Muscle layer of colon (tissue), 2 donors: ENCODE measurements at regions not wholly inside any gene's neighbourhood (a gene's known extent, or its start where the extent isn't known, plus 50 kb on each side); places are given as distances from the start of the nearest gene placed in this dataset.

Experiments
- H3K27ac ChIP-seq: one replicate; pipeline ENCODE4 v1.7.0; 2013; ENCODE audit warnings: low read depth, mild to moderate bottlenecking, low read length, moderate library complexity
- H3K27me3 ChIP-seq, 2 donors: one replicate each; pipeline ENCODE4 v1.7.0; 2013; ENCODE audit warnings: low read length in 2 of 2, mild to moderate bottlenecking in 2 of 2; ENCODE audit not compliant: insufficient read depth in 2 of 2, control insufficient read depth in 1 of 2
- H3K36me3 ChIP-seq: one replicate; pipeline ENCODE4 v1.7.0; 2013; ENCODE audit warnings: mild to moderate bottlenecking, low read length; ENCODE audit not compliant: insufficient read depth
- H3K4me1 ChIP-seq: one replicate; pipeline ENCODE4 v1.7.0; 2013; ENCODE audit warnings: mild to moderate bottlenecking, low read length; ENCODE audit not compliant: insufficient read depth
- H3K4me3 ChIP-seq, 2 donors: one replicate each; pipeline ENCODE4 v1.7.0; 2013; ENCODE audit warnings: low read length in 2 of 2, low read depth in 1 of 2, mild to moderate bottlenecking in 1 of 2, moderate library complexity in 1 of 2
- H3K9ac ChIP-seq: one replicate; pipeline ENCODE4 v1.7.0; 2013; ENCODE audit warnings: low read length
- H3K9me3 ChIP-seq: one replicate; pipeline ENCODE4 v1.7.0; 2013; ENCODE audit warnings: mild to moderate bottlenecking, low read length
- donor health status: abdominal sarcoma.
- donor health status: Adenocarcinoma of cecum.

GRCh38 chr5:165874851-165875250 lies 2369.4 kb downstream of the MAT2B start:
- H3K36me3 ChIP-seq, result no peaks in the 10 kb centered on the region
- H3K9me3 ChIP-seq, result no peaks in the 10 kb centered on the region
- H3K4me1 ChIP-seq, result no peaks in the 10 kb centered on the region

GRCh38 chr5:165876538-165876937 lies 2371.1 kb downstream of the MAT2B start:
- H3K9me3 ChIP-seq, result no peaks in the 10 kb centered on the region
- H3K9ac ChIP-seq, result no peak overlapping the region

More at GRCh38 chr5:165874851-165875250, 2369.4 kb downstream of the MAT2B start:
- H3K9ac ChIP-seq, result no peak overlapping the region
- H3K27me3 ChIP-seq, result no peaks in the 10 kb centered on the region
- no peak overlapping the region for H3K27ac ChIP-seq
- H3K4me3 ChIP-seq, result no peak overlapping the region

GRCh38 chr5:165877475-165877874 lies 2372.1 kb downstream of the MAT2B start:
- H3K9me3 ChIP-seq, result no peaks in the 10 kb centered on the region
- H3K36me3 ChIP-seq, result no peaks in the 10 kb centered on the region
- H3K4me3 ChIP-seq, result no peak overlapping the region
- H3K27me3 ChIP-seq, result no peaks in the 10 kb centered on the region
- H3K4me1 ChIP-seq, result no peaks in the 10 kb centered on the region
- H3K27ac ChIP-seq, result no peak overlapping the region
- no peak overlapping the region for H3K9ac ChIP-seq

More at GRCh38 chr5:165876538-165876937, 2371.1 kb downstream of the MAT2B start:
- no peak overlapping the region for H3K27ac ChIP-seq
- H3K27me3 ChIP-seq, result no peaks in the 10 kb centered on the region
- no peaks in the 10 kb centered on the region for H3K36me3 ChIP-seq
- no peaks in the 10 kb centered on the region for H3K4me1 ChIP-seq
- H3K4me3 ChIP-seq, result no peak overlapping the region

GRCh38 chr5:165881259-165881658 lies 2375.8 kb downstream of the MAT2B start:
- no peaks in the 10 kb centered on the region for H3K4me1 ChIP-seq
- no peaks in the 10 kb centered on the region for H3K9me3 ChIP-seq
- H3K36me3 ChIP-seq, result no peaks in the 10 kb centered on the region
- H3K27me3 ChIP-seq, result no peaks in the 10 kb centered on the region
- H3K9ac ChIP-seq, result no peak overlapping the region
- no peak overlapping the region for H3K4me3 ChIP-seq
- H3K27ac ChIP-seq, result no peak overlapping the region

GRCh38 chr5:165882099-165882498 lies 2376.7 kb downstream of the MAT2B start:
- H3K4me1 ChIP-seq, result no peaks in the 10 kb centered on the region
- H3K9me3 ChIP-seq, result no peaks in the 10 kb centered on the region
- no peak overlapping the region for H3K4me3 ChIP-seq
- H3K27ac ChIP-seq, result no peak overlapping the region
- H3K9ac ChIP-seq, result no peak overlapping the region
- no peaks in the 10 kb centered on the region for H3K36me3 ChIP-seq
- H3K27me3 ChIP-seq, result no peaks in the 10 kb centered on the region

- no peak overlapping the region for H3K4me3 ChIP-seq
- H3K9ac ChIP-seq, result no peak overlapping the region
- H3K27me3 ChIP-seq, result no peaks in the 10 kb centered on the region
- no peaks in the 10 kb centered on the region for H3K9me3 ChIP-seq
- H3K36me3 ChIP-seq, result no peaks in the 10 kb centered on the region
- no peak overlapping the region for H3K27ac ChIP-seq
- H3K4me1 ChIP-seq, result no peaks in the 10 kb centered on the region
Measured at GRCh38 chr5:165885623-165886350, 2380.4 kb downstream of the MAT2B start.

GRCh38 chr5:165887147-165887546 lies 2381.7 kb downstream of the MAT2B start:
- Histone ChIP-seq H3K4me3 (no peak overlapping the region), H3K27ac (no peak overlapping the region), H3K27me3 (no peaks in the 10 kb centered on the region), H3K4me1 (no peaks in the 10 kb centered on the region), H3K36me3 (no peaks in the 10 kb centered on the region), H3K9me3 (no peaks in the 10 kb centered on the region), H3K9ac (no peak overlapping the region)

GRCh38 chr5:165892383-165892782 lies 2387.0 kb downstream of the MAT2B start:
- no peak overlapping the region for H3K27ac ChIP-seq

GRCh38 chr5:165894916-165895315 lies 2389.5 kb downstream of the MAT2B start:
- Histone ChIP-seq H3K9ac (no peak overlapping the region), H3K9me3 (no peaks in the 10 kb centered on the region), H3K4me3 (no peak overlapping the region), H3K27me3 (no peaks in the 10 kb centered on the region), H3K36me3 (no peaks in the 10 kb centered on the region), H3K4me1 (no peaks in the 10 kb centered on the region), H3K27ac (no peak overlapping the region)

More at GRCh38 chr5:165892383-165892782, 2387.0 kb downstream of the MAT2B start:
- H3K9ac ChIP-seq, result no peak overlapping the region
- no peaks in the 10 kb centered on the region for H3K4me1 ChIP-seq
- no peaks in the 10 kb centered on the region for H3K36me3 ChIP-seq
- no peaks in the 10 kb centered on the region for H3K9me3 ChIP-seq
- no peak overlapping the region for H3K4me3 ChIP-seq
- no peaks in the 10 kb centered on the region for H3K27me3 ChIP-seq

- Histone ChIP-seq H3K4me3 (no peak overlapping the region), H3K9me3 (no peaks in the 10 kb centered on the region), H3K27me3 (no peaks in the 10 kb centered on the region), H3K9ac (no peak overlapping the region), H3K36me3 (no peaks in the 10 kb centered on the region), H3K4me1 (no peaks in the 10 kb centered on the region), H3K27ac (no peak overlapping the region)
Measured at GRCh38 chr5:165903835-165904234, 2387.6 kb upstream of the WWC1 start.

- no peaks in the 10 kb centered on the region for H3K27me3 ChIP-seq
- no peaks in the 10 kb centered on the region for H3K9me3 ChIP-seq
- no peak overlapping the region for H3K9ac ChIP-seq
- H3K4me1 ChIP-seq, result no peaks in the 10 kb centered on the region
- H3K27ac ChIP-seq, result no peak overlapping the region
- no peak overlapping the region for H3K4me3 ChIP-seq
- H3K36me3 ChIP-seq, result no peaks in the 10 kb centered on the region
Measured at GRCh38 chr5:165906871-165907270, 2384.6 kb upstream of the WWC1 start.

- no peaks in the 10 kb centered on the region for H3K4me1 ChIP-seq
- H3K9ac ChIP-seq, result no peak overlapping the region
- no peak overlapping the region for H3K27ac ChIP-seq
- H3K36me3 ChIP-seq, result no peaks in the 10 kb centered on the region
- no peak overlapping the region for H3K4me3 ChIP-seq
- H3K9me3 ChIP-seq, result no peaks in the 10 kb centered on the region
- H3K27me3 ChIP-seq, result no peaks in the 10 kb centered on the region
Measured at GRCh38 chr5:165913059-165913458, 2378.4 kb upstream of the WWC1 start.
